HG02642 (cell line): ENCODE measurements at regions not wholly inside any gene's neighbourhood (a gene's known extent, or its start where the extent isn't known, plus 50 kb on each side); places are given as distances from the start of the nearest gene placed in this dataset.
"Not testable (repeated sequence)": the region's sequence is repeated elsewhere in the genome, so short reads cannot be mapped to it uniquely, and the experiment has no call there.

Experiments used
- ATAC-seq: cut with Tn5 transposase; IDR thresholded peaks from one replicate; pipeline ENCODE4 v1.9.1; 2021; ENCODE audit warnings: mild to moderate bottlenecking; ENCODE audit not compliant: unreplicated experiment, poor library complexity

DNA sequence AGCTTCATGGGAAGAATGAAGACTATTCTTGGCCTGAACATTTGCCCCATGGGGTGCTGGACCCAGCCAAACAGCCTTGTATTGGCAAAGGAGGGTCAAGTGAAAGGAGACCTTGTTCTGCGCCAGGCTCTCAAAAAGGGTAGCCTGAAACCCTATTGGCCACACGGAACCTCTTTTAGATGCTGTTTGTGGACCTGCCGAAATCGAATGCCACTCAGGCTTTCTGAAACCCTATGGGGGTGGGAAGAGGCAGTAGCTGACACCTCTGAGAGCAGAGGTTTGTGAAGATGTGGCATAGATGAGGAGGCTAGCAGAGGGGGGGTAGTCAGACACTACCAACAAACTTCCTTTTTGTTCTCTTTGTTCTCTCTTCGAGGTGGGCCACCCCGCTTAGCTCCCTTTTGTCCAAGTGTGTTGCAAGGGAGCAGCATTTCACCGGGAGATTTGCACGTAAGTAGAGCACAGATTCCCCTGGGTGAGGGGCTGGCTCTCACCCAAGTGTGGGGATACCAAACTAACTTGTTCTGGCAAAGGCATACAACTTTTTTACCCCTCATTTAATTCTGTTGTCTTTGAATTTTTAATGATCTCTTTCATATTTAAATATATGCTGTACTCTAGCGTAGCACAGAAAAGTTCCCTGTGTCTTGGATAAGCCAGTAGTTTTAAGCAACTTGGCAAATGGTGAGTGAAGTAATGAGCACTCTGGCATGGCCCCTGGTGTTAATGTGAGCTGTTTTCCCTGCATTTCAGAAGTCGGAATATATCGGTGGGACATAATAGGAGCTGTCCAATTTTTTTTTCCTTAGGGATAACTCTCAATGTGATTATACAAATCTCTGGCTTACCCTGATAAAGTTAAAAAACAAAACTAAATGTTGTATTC lies 107.7 kb downstream of the SEPTIN7 start:
- ATAC-seq: no peak

DNA sequence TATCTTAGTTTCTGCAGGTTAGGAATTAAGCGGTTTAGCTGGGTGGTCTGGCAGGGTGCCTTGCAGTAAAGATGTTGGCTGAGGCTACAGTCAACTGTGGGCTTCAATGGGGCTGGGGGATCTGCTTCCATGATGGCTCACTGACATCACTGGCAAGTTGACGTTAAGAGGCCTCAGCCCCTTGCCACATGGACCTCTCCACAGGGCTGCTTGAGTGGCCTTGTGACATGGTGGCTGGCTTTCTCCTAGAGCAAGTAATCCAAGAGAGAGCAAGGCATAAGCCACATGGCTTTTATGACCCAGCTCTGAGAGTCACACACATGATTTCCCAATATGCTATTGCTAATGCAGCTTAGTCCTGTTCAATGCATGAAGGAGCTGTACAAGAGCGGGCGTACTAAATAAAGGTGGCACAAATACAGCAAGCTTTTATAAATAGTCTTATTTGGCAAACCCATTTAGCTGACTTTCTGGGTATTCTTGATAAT lies 109.1 kb downstream of the SEPTIN7 start:
- no peak for ATAC-seq

DNA sequence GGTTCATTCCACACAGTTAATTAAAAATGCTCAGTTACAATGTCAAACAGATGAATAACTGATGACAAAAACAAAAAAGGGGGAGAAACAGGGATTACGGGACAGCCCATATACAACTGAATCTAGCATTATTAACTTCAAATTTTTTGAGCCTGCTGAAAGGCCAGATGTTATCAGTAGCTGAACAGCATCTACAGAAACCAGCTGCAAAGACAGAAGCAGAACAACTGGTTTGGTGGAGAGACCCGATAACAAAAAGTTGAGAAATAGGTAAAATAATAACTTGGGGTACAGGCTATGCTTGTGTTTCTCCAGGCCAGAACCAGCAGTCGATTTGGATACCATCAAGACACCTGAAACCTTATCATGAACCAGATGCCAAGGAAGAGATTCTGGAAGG lies 109.8 kb downstream of the SEPTIN7 start:
- ATAC-seq: not testable (repeated sequence)

- ATAC-seq: not testable (repeated sequence)
Measured at GRCh38 chr7:35913350-35913749, 112.5 kb downstream of the SEPTIN7 start.

DNA sequence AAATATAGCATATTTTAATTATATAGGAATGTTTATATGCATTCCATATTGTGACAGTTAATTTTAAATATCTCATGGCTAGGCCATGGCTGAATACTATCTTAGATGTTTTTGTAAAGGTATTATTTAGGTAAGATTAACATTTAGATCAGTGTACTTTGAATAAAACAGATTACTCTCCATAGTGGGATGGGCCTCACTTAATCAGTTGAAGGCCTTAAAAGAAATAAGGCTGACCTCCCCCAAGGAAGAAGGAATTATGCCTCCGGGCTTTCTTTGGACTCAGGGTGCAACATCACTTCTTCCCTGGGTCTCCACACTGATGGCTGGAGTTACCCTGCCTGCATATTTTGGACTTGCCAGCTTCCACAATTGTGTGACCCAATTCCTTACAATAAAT lies 113.4 kb downstream of the SEPTIN7 start:
- ATAC-seq: not testable (repeated sequence)

GRCh38 chr7:35915247-35915955 lies 114.5 kb downstream of the SEPTIN7 start:
- not testable (repeated sequence) for ATAC-seq

DNA sequence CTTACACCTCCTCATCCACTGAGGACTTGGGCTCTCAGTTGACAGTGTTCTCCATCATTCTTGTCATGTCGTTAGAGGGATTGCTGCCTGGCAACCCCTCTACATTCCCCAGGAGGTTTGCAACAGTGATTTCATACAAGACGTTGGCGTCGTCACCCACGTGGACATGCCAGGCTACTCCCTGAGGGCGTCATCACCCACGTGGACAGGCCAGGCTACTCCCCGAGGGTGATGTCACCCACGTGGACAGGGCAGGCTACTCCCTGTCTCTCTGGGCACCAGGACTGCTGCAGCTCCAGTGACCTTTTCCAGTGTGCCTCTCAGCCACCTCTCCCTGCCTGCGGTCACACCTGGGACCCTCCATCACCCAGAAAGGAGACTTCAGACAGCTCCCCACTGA lies 117.4 kb downstream of the SEPTIN7 start:
- ATAC-seq: not testable (repeated sequence)

DNA sequence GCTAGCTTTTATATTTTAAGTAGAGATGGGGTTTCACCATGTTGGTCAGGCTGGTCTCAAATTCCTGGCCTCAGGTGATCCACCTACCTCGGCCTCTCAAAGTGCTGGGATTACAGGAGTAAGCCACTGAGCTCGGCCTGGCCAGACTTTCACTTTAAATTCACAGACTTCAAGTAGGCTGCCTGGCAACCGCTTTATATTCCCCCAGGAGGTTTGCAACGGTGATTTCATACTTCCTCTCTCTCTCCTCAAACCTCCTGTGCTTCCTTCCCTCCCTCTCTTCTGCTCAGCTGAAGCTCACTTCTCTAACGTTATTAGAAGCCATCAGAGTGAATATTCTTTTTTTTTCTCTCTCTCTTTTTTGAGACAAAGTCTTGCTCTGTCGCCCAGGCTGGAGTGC lies 118.8 kb downstream of the SEPTIN7 start:
- peak; percentile 74 for ATAC-seq

- not testable (repeated sequence) for ATAC-seq
Measured at GRCh38 chr7:35921338-35921737, 120.5 kb downstream of the SEPTIN7 start.

DNA sequence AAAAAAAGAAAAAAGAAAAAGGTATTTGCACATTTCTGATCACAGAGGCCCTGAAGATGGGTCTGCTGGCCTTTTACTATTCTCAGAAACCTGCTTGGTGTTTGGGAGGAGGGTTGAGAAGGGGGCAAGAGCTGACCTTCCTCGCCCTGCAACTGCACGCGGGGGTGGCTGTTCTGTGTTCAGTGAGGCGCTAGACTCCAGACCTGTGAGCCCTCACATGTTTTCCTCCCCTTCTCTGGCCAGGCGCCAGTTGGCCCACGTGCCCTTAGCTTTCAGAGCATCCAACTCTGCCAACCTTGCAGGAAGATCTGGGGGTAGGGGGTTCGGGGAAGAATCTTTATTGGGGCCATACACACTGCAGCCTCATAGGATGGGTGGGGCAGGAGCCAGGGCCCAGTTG lies 123.8 kb downstream of the SEPTIN7 start:
- not testable (repeated sequence) for ATAC-seq

DNA sequence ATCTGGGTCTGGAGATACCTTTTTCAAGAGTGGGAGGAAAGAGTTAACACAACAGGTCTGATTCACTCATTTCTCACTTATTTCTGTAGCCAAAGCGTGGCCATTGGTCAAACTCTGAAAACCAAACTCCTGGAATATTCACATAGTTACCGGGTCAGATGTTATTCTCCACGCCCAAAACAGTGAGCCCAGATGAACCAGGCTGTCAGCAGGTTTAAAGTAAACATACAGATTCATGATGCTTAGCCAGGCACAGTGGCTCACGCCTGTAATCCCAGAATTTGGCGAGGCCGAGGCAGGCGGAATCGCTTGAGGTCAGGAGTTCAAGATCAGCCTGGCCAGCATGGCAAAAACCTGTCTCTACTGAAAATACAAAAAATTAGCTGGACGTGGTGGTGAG lies 126.1 kb downstream of the SEPTIN7 start:
- not testable (repeated sequence) for ATAC-seq

DNA sequence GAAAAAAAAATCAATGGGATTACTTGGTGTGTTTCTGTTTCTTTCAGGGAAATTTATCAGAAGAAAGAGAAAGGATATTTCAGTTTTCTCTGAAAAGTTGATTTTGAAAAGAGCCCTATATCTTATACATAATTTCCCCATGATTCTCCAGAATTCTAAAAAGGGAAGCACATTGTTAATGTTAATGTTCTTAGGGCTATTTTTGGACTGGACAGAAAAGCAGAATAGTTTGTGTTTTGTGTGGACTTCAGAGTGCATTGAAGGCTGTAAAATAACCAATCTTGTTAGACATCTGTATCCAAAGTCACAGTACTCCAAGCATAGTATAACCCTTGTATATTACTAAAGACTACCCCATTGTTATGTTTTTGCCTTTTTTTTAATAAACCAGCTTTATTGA lies 130.3 kb downstream of the SEPTIN7 start:
- not testable (repeated sequence) for ATAC-seq

GRCh38 chr7:35931551-35931950 lies 130.7 kb downstream of the SEPTIN7 start:
- not testable (repeated sequence) for ATAC-seq

DNA sequence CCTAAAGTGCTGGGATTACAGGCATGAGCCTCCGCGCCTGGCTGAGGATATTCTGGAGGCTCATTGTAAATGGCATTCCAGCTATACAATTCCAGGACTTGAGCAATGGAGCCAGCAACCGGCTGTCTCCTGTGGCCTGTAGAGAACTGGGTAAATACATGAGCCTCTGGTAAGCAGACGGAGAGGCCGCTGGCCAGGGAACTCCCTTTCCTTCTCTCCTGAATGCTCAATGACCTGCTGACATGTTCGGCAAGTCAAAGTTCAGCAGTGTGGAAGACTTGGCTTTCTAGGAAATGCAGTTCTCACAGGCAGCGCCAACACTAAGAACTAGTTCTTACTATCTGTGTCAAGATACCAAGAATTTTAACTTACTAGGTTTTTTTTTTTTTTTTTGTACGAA lies 139.8 kb downstream of the SEPTIN7 start:
- not testable (repeated sequence) for ATAC-seq

- ATAC-seq: not testable (repeated sequence)
Measured at GRCh38 chr7:35945621-35946020, 144.8 kb downstream of the SEPTIN7 start.

DNA sequence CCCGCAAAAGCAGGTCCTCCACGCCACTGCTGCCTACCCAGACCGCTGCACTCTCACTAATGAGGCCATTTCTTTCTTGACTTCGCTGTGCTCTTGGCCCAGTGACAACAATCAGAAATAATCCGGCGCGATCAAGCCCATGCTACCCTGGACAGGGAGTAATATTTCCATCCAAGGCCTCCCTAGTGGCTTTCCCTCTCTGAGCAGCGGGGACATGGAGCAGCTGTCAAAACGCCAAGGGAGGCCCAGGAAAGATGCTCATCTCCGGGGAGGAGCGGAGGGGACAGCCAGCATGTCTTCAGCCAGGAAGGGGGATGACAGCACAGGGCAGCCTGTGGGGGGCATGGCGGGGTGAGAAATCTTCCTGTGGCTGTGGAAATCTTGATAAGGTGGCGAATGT lies 154.9 kb downstream of the SEPTIN7 start:
- not testable (repeated sequence) for ATAC-seq

DNA sequence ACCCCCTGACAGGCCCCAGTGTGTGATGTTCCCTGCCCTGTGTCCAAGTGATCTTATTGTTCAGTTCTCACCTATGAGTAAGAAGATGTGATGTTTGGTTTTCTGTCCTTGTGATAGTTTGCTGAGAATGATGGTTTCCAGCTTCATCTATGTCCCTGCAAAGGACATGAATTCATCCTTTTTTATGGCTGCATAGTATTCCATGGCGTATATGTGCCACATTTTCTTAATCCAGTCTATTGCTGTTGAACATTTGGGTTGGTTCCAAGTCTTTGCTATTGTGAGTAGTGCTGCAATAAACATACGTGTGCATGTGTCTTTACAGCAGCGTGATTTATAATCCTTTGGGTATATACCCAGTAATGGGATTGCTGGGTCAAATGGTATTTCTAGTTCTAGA lies 156.1 kb downstream of the SEPTIN7 start:
- not testable (repeated sequence) for ATAC-seq

DNA sequence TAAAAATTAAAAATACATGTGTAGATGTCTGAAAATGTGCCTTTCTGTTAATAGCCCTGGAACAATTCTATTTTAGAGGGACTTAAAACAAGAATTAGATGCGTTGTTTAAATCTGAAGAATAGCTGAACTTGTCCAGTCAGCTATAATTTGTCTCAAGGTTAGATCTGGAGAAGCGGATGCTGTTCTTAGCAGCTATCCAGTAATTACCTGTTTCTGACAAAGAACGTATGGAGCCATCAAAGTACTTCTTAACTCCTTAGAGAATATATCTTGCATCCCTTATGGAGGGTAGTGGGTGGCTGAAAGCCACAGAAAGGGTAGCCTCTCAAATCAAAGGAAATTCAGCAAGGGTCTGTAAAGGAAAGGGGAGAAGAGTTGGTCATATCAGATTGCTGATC lies 160.4 kb downstream of the SEPTIN7 start:
- not testable (repeated sequence) for ATAC-seq

GRCh38 chr7:35962607-35963006 lies 161.8 kb downstream of the SEPTIN7 start:
- not testable (repeated sequence) for ATAC-seq

GRCh38 chr7:35967366-35968139 lies 166.7 kb downstream of the SEPTIN7 start:
- ATAC-seq: no peak
